Trophoblast cell (in vitro differentiated cells and primary cell): ENCODE measurements at regions not wholly inside any gene's neighbourhood (a gene's known extent, or its start where the extent isn't known, plus 50 kb on each side); places are given as distances from the start of the nearest gene placed in this dataset.
A peak's percentile ranks its signal among the peaks of the same experiment; 100 is the strongest.

Experiments
- DNase-seq, 2 donors: peaks; one replicate each; pipeline ENCODE4 v3.0.0-alpha.2; 2016
- H2AFZ ChIP-seq: 2 replicates; pipeline ENCODE4 v1.6.1; 2013; ENCODE audit warnings: low read length, moderate library complexity, mild to moderate bottlenecking; ENCODE audit not compliant: insufficient read depth, poor library complexity
- H2AK5ac ChIP-seq: 2 replicates; pipeline ENCODE4 v1.6.1; 2013; ENCODE audit warnings: mild to moderate bottlenecking, low read length
- H2BK120ac ChIP-seq: 2 replicates; pipeline ENCODE4 v1.6.1; 2013; ENCODE audit warnings: low read length, mild to moderate bottlenecking, moderate library complexity; ENCODE audit not compliant: insufficient read depth, poor library complexity
- H2BK12ac ChIP-seq: 2 replicates; pipeline ENCODE4 v1.6.1; 2013; ENCODE audit warnings: mild to moderate bottlenecking, low read length, moderate library complexity
- H2BK5ac ChIP-seq: 2 replicates; pipeline ENCODE4 v1.6.1; 2013; ENCODE audit warnings: low read length, low read depth, moderate library complexity, mild to moderate bottlenecking; ENCODE audit not compliant: poor library complexity
- H3K14ac ChIP-seq: 2 replicates; pipeline ENCODE4 v1.6.1; 2013; ENCODE audit warnings: mild to moderate bottlenecking, low read length
- H3K18ac ChIP-seq: 2 replicates; pipeline ENCODE4 v1.6.1; 2013; ENCODE audit warnings: mild to moderate bottlenecking, low read length
- H3K23ac ChIP-seq: 2 replicates; pipeline ENCODE4 v1.6.1; 2013; ENCODE audit warnings: low read length
- H3K27ac ChIP-seq: 2 replicates; pipeline ENCODE4 v1.5.1; 2013; ENCODE audit warnings: low read depth, mild to moderate bottlenecking, inconsistent platforms, low read length, moderate library complexity
- H3K27me3 ChIP-seq: 2 replicates; pipeline ENCODE4 v1.6.1; 2013; ENCODE audit warnings: inconsistent platforms, mild to moderate bottlenecking, low read length, moderate library complexity; ENCODE audit not compliant: insufficient read depth
- H3K36me3 ChIP-seq, 2 experiments: 1 replicate in 1 of 2; 2 replicates in 1 of 2; pipeline ENCODE4 v1.6.1; 2013; ENCODE audit warnings: low read length in 2 of 2, mild to moderate bottlenecking in 2 of 2, moderate library complexity in 1 of 2; ENCODE audit not compliant: insufficient read depth in 2 of 2, control insufficient read depth in 1 of 2
- H3K4ac ChIP-seq: 2 replicates; pipeline ENCODE4 v1.6.1; 2013; ENCODE audit warnings: low read depth, mild to moderate bottlenecking, low read length, moderate library complexity
- H3K4me1 ChIP-seq, 2 experiments: 1 replicate in 1 of 2; 2 replicates in 1 of 2; pipeline ENCODE4 v1.6.1; 2013; ENCODE audit warnings: low read length in 2 of 2, mild to moderate bottlenecking in 2 of 2, moderate library complexity in 1 of 2; ENCODE audit not compliant: insufficient read depth in 2 of 2, control insufficient read depth in 1 of 2
- H3K4me2 ChIP-seq: 2 replicates; pipeline ENCODE4 v1.6.1; 2013; ENCODE audit warnings: inconsistent platforms, mild to moderate bottlenecking, low read length, moderate library complexity
- H3K4me3 ChIP-seq: 2 replicates; pipeline ENCODE4 v1.5.1; 2013; ENCODE audit warnings: mild to moderate bottlenecking, low read depth, low read length, inconsistent platforms
- H3K79me1 ChIP-seq: one replicate; pipeline ENCODE4 v1.6.1; 2013; ENCODE audit warnings: low read length
- H3K79me2 ChIP-seq: 2 replicates; pipeline ENCODE4 v1.6.1; 2013; ENCODE audit warnings: low read length, mild to moderate bottlenecking; ENCODE audit not compliant: control insufficient read depth, insufficient read depth, poor library complexity
- H3K9ac ChIP-seq: 2 replicates; pipeline ENCODE4 v1.6.1; 2013; ENCODE audit warnings: mild to moderate bottlenecking, low read length
- H3K9me3 ChIP-seq: 2 replicates; pipeline ENCODE4 v1.6.1; 2013; ENCODE audit warnings: low read depth, mild to moderate bottlenecking, control low read depth, inconsistent platforms, low read length; ENCODE audit not compliant: insufficient read depth
- H4K12ac ChIP-seq: 2 replicates; pipeline ENCODE4 v1.6.1; 2013; ENCODE audit warnings: low read depth, mild to moderate bottlenecking, low read length, moderate library complexity
- H4K8ac ChIP-seq: 2 replicates; pipeline ENCODE4 v1.6.1; 2013; ENCODE audit warnings: low read depth, mild to moderate bottlenecking, low read length, moderate library complexity
- H4K91ac ChIP-seq: one replicate; pipeline ENCODE4 v1.6.1; 2013; ENCODE audit warnings: low read depth, mild to moderate bottlenecking, low read length, moderate library complexity
- WGBS: extraction: QIAGEN DNeasy Blood & Tissue Kit; methylation state at CpG from one replicate; pipeline ENCODE4 v1.1.7; 2013; ENCODE audit warnings: missing lambda C conversion rate; ENCODE audit not compliant: insufficient read length, insufficient coverage; ENCODE audit errors: extremely low coverage; 5-methylcytosine and 5-hydroxymethylcytosine counted together

- Histone ChIP-seq H3K27me3 (no peaks in the 10 kb centered on the region), H2BK12ac (no peak overlapping the region), H3K4me2 (no peak overlapping the region), H3K18ac (no peak overlapping the region), H3K36me3 (no peaks in the 10 kb centered on the region), H3K27ac (no peak overlapping the region), H3K23ac (no peak overlapping the region), H4K91ac (no peak overlapping the region), H3K4me1 (peaks cover 3 to 8% of the 10 kb centered on the region in 2 experiments), H3K14ac (no peak overlapping the region), H2BK5ac (no peak overlapping the region), H4K12ac (no peak overlapping the region), H2AFZ (no peak overlapping the region), H3K4ac (no peak overlapping the region), H4K8ac (no peak overlapping the region), H3K79me2 (no peaks in the 10 kb centered on the region), H3K9ac (no peak overlapping the region), H2AK5ac (no peak overlapping the region), H3K9me3 (no peaks in the 10 kb centered on the region), H3K4me3 (no peak overlapping the region), H3K79me1 (no peaks in the 10 kb centered on the region), H2BK120ac (no peak overlapping the region)
- peak; percentile 84 to 97 for DNase-seq
- WGBS: no CpG with 5 or more reads among the region's 4 CpGs
Observed at GRCh38 chr1:200336101-200336845, 73.6 kb downstream of the ZNF281 start.

- no peak overlapping the region for H4K8ac ChIP-seq
- no peaks in the 10 kb centered on the region for H3K36me3 ChIP-seq
- H3K4me3 ChIP-seq: no peak overlapping the region
- H3K4me1 ChIP-seq: peaks cover 11 to 16% of the 10 kb centered on the region in 2 experiments
- no peak overlapping the region for H3K14ac ChIP-seq
- H3K23ac ChIP-seq: no peak overlapping the region
- no peak overlapping the region for H2AFZ ChIP-seq
- H3K9me3 ChIP-seq: no peaks in the 10 kb centered on the region
- H4K91ac ChIP-seq: no peak overlapping the region
- no CpG with 5 or more reads among the region's 2 CpGs for WGBS
- H3K79me2 ChIP-seq: no peaks in the 10 kb centered on the region
- H2BK12ac ChIP-seq: no peak overlapping the region
- H2BK5ac ChIP-seq: no peak overlapping the region
- no peak overlapping the region for H2BK120ac ChIP-seq
- no peaks in the 10 kb centered on the region for H3K27me3 ChIP-seq
- no peak overlapping the region for H2AK5ac ChIP-seq
- H3K4ac ChIP-seq: no peak overlapping the region
- no peak overlapping the region for H3K27ac ChIP-seq
- H3K9ac ChIP-seq: no peak overlapping the region
- no peaks in the 10 kb centered on the region for H3K79me1 ChIP-seq
- DNase-seq: peak in 1 of 2 donors; percentile 72
- no peak overlapping the region for H4K12ac ChIP-seq
- H3K4me2 ChIP-seq: no peak overlapping the region
- no peak overlapping the region for H3K18ac ChIP-seq
Observed at GRCh38 chr1:200334661-200335256, 75.1 kb downstream of the ZNF281 start.

GRCh38 chr1:200333329-200333728 lies 76.5 kb downstream of the ZNF281 start:
- H3K36me3 ChIP-seq: no peaks in the 10 kb centered on the region
- WGBS: no CpG with 5 or more reads among the region's 7 CpGs
- no peak overlapping the region for H4K12ac ChIP-seq
- H3K4me2 ChIP-seq: no peak overlapping the region
- H3K23ac ChIP-seq: no peak overlapping the region
- no peak overlapping the region for H2AFZ ChIP-seq
- no peak overlapping the region for H3K4me3 ChIP-seq
- H3K9ac ChIP-seq: no peak overlapping the region
- H4K8ac ChIP-seq: no peak overlapping the region
- no peak overlapping the region for H4K91ac ChIP-seq
- H2AK5ac ChIP-seq: no peak overlapping the region
- no peaks in the 10 kb centered on the region for H3K79me1 ChIP-seq
- no peaks in the 10 kb centered on the region for H3K9me3 ChIP-seq
- no peaks in the 10 kb centered on the region for H3K27me3 ChIP-seq
- H3K79me2 ChIP-seq: no peaks in the 10 kb centered on the region
- no peak for DNase-seq
- H2BK12ac ChIP-seq: no peak overlapping the region
- H2BK120ac ChIP-seq: no peak overlapping the region
- H3K27ac ChIP-seq: no peak overlapping the region
- no peak overlapping the region for H3K4ac ChIP-seq
- H3K14ac ChIP-seq: no peak overlapping the region
- H3K18ac ChIP-seq: no peak overlapping the region
- H2BK5ac ChIP-seq: no peak overlapping the region
- H3K4me1 ChIP-seq: peaks cover 11 to 18% of the 10 kb centered on the region in 2 experiments

- H3K9ac ChIP-seq: no peak overlapping the region
- H2BK120ac ChIP-seq: no peak overlapping the region
- no peaks in the 10 kb centered on the region for H3K79me2 ChIP-seq
- H3K27ac ChIP-seq: no peak overlapping the region
- no peak for DNase-seq
- peaks cover 11 to 18% of the 10 kb centered on the region in 2 experiments for H3K4me1 ChIP-seq
- no peak overlapping the region for H2AFZ ChIP-seq
- no peaks in the 10 kb centered on the region for H3K79me1 ChIP-seq
- H4K8ac ChIP-seq: no peak overlapping the region
- H3K23ac ChIP-seq: no peak overlapping the region
- H3K27me3 ChIP-seq: no peaks in the 10 kb centered on the region
- H3K9me3 ChIP-seq: no peaks in the 10 kb centered on the region
- H2BK5ac ChIP-seq: no peak overlapping the region
- no peak overlapping the region for H3K4ac ChIP-seq
- no peak overlapping the region for H4K12ac ChIP-seq
- no peak overlapping the region for H2AK5ac ChIP-seq
- H4K91ac ChIP-seq: no peak overlapping the region
- no peak overlapping the region for H3K4me2 ChIP-seq
- no peak overlapping the region for H3K4me3 ChIP-seq
- H3K36me3 ChIP-seq: no peaks in the 10 kb centered on the region
- no peak overlapping the region for H2BK12ac ChIP-seq
- H3K18ac ChIP-seq: no peak overlapping the region
- no peak overlapping the region for H3K14ac ChIP-seq
Observed at GRCh38 chr1:200332716-200333115, 77.1 kb downstream of the ZNF281 start.
